ENCODE measurements at regions not wholly inside any gene's neighbourhood (a gene's known extent, or its start where the extent isn't known, plus 50 kb on each side); places are given as distances from the start of the nearest gene placed in this dataset.
"Not testable (repeated sequence)": the region's sequence is repeated elsewhere in the genome, so short reads cannot be mapped to it uniquely, and the experiment has no call there.

DNA sequence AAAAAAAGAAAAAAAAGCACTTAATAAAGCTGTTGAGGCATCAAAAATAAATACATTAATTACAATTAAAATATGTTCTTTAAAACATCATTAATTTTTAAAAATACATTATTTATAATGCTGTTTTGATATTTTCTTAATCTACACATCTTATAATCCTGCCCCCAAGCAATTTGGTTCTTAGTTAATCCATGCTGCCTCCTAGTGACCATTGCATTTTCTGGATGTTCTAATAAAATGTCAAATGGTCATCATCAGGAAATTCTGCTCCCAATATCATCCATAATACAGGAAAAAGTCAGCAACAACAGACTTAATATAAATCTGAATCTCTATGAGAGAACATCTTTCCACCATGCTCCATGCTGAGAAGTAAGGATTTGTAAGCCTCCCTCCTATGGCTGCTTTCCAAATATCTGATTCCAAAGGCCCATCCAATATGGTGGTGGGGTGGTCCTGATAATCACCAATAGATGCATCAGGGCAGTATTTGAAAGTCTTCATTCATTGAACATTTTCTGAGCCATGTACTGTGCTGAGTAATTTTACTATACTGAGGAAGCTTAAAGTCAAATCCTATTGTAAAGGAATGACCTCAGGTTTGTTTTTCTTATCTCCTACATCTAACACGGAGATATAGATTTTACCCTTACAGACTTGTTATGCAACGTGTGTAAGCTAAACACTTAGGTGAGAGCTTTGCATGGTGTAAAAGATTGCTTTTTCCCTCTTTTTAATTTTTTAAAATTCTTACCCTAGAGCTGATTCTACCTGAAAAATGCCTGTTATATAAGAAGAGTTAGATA is 124.7 kb upstream of the BMAL1 start:
- no peak for TF ChIP-seq SUZ12 (IDR thresholded peaks at IDR 0.05; ENCODE audit: extremely low read depth, insufficient read depth, insufficient read length)
- no peak for TF ChIP-seq ZNF274 (IDR thresholded peaks at IDR 0.05; ENCODE audit: low read depth, low read length)
- no peak for TF ChIP-seq YY1 (IDR thresholded peaks at IDR 0.05; ENCODE audit: insufficient read depth, insufficient read length)
- DNase-seq (ENCODE audit: low read depth, low spot score) = no peak

DNA sequence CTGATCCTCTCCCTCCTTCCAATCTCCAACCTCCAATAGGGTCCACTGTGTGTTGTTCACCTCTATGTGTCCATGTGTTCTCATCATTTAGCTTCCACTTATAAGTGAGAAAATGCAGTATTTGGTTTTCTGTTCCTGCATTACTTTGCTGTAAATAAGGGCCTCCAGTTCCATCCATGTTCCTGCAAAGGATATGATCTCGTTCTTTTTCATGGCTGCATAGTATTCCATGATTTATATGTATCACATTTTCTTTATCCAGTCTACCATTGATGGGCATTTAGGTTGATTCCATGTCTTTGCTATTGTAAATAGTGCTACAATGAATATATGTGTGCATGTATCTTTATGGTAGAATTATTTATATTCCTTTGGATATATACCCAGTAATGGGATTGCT is 123.2 kb upstream of the BMAL1 start:
- not testable (repeated sequence) for H3K36me3 ChIP-seq (ENCODE audit: insufficient read depth, insufficient read length, low read length); DNase-seq (ENCODE audit: low read depth, low spot score); H3K4me1 ChIP-seq (ENCODE audit: insufficient read depth, insufficient read length); H3K9ac ChIP-seq (ENCODE audit: insufficient read length, low read depth); H3K27me3 ChIP-seq (ENCODE audit: insufficient read depth, insufficient read length); H3K9me3 ChIP-seq (ENCODE audit: insufficient read depth, low read length); H3K4me3 ChIP-seq (ENCODE audit: insufficient read length, low read depth)

More for the DNA sequence above, 124.7 kb upstream of the BMAL1 start:
- Histone ChIP-seq H3K27me3 (ENCODE audit: insufficient read depth, insufficient read length) (no peaks in the 10 kb centered on the region), H3K4me3 (ENCODE audit: insufficient read length, low read depth) (no peak overlapping the region), H3K4me1 (ENCODE audit: insufficient read depth, insufficient read length) (no peaks in the 10 kb centered on the region), H3K36me3 (ENCODE audit: insufficient read depth, insufficient read length, low read length) (no peaks in the 10 kb centered on the region), H3K9ac (ENCODE audit: insufficient read length, low read depth) (no peak overlapping the region), H3K9me3 (ENCODE audit: insufficient read depth, low read length) (no peaks in the 10 kb centered on the region)

DNA sequence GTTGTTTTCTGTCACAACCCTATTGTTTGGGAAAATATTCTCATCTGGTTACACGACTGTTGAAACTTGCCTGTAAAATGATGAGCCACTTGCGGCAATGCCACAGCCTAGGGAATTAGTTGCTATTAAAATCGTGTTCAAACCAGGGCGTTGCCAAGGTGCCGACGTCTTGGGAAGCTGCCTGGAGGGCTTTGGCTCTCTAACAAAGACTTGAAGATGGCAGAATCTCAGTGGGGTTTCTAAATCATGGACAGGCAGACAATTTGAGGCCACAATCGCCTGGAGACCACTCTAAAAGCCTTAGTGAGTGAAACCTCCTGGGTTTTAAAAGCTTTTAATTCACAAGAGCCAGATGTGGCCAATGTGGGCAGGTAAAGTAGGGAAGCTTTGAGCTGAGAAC is 117.2 kb upstream of the BMAL1 start:
- TF ChIP-seq ZNF274 (IDR thresholded peaks at IDR 0.05; ENCODE audit: low read depth, low read length) (no peak), SUZ12 (IDR thresholded peaks at IDR 0.05; ENCODE audit: extremely low read depth, insufficient read depth, insufficient read length) (no peak), YY1 (IDR thresholded peaks at IDR 0.05; ENCODE audit: insufficient read depth, insufficient read length) (no peak)
- Histone ChIP-seq H3K27me3 (ENCODE audit: insufficient read depth, insufficient read length) (no peaks in the 10 kb centered on the region), H3K36me3 (ENCODE audit: insufficient read depth, insufficient read length, low read length) (no peaks in the 10 kb centered on the region), H3K4me1 (ENCODE audit: insufficient read depth, insufficient read length) (peaks cover 2% of the 10 kb centered on the region), H3K9me3 (ENCODE audit: insufficient read depth, low read length) (peaks cover 4% of the 10 kb centered on the region; the same call in 1 of the 2 replicates), H3K9ac (ENCODE audit: insufficient read length, low read depth) (no peak overlapping the region), H3K4me3 (ENCODE audit: insufficient read length, low read depth) (no peak overlapping the region)
- DNase-seq (ENCODE audit: low read depth, low spot score) = no peak

DNA sequence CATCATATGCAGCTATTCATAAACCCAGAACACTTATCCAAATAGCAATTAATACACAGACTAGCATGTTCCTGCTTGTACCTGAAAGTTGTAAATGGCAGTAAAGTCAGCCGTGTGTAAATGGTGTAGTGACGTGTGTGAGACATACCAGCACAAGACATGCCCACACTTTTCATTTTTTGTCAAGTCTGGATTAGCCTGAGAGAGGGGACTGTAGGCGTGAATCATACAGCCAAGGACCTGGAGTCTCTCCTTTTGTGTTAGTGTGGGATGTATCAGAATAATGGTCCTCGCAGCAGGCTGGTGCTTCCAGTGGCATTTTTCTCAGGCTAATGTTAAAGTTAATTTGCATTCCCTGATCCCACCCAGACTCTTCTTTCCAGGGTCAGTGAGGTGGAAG is 116.8 kb upstream of the BMAL1 start:
- Histone ChIP-seq H3K4me1 (ENCODE audit: insufficient read depth, insufficient read length) (peaks cover 2% of the 10 kb centered on the region), H3K27me3 (ENCODE audit: insufficient read depth, insufficient read length) (no peaks in the 10 kb centered on the region), H3K9ac (ENCODE audit: insufficient read length, low read depth) (no peak overlapping the region), H3K9me3 (ENCODE audit: insufficient read depth, low read length) (peaks cover 4% of the 10 kb centered on the region; the same call in 1 of the 2 replicates), H3K36me3 (ENCODE audit: insufficient read depth, insufficient read length, low read length) (no peaks in the 10 kb centered on the region), H3K4me3 (ENCODE audit: insufficient read length, low read depth) (no peak overlapping the region)
- DNase-seq (ENCODE audit: low read depth, low spot score) = no peak
- TF ChIP-seq ZNF274 (IDR thresholded peaks at IDR 0.05; ENCODE audit: low read depth, low read length) (no peak), YY1 (IDR thresholded peaks at IDR 0.05; ENCODE audit: insufficient read depth, insufficient read length) (no peak), SUZ12 (IDR thresholded peaks at IDR 0.05; ENCODE audit: extremely low read depth, insufficient read depth, insufficient read length) (no peak)

DNA sequence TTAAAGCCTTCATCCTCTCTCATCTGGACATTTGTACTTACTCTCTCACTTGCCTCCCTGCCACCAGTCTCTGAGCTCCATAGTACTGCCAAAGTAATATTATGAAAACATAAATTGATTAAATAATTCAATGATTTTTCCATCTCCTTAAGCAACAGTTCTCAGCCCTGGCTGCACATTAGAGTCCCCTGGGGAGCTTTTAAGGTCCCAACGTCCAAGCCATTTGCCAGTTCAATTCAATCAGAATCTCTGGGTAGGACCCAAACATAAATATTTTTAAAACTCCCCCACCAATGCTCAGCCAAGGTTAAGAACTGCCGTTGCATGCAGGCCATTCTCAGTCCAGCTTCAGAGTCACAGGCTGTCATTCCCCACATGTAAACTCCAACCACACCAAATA is 114.4 kb upstream of the BMAL1 start:
- no peak for DNase-seq (ENCODE audit: low read depth, low spot score)
- H3K9me3 ChIP-seq (ENCODE audit: insufficient read depth, low read length) = peaks cover 4% of the 10 kb centered on the region; the same call in 1 of the 2 replicates
- TF ChIP-seq YY1 (IDR thresholded peaks at IDR 0.05; ENCODE audit: insufficient read depth, insufficient read length) (no peak), ZNF274 (IDR thresholded peaks at IDR 0.05; ENCODE audit: low read depth, low read length) (no peak), SUZ12 (IDR thresholded peaks at IDR 0.05; ENCODE audit: extremely low read depth, insufficient read depth, insufficient read length) (no peak)

DNA sequence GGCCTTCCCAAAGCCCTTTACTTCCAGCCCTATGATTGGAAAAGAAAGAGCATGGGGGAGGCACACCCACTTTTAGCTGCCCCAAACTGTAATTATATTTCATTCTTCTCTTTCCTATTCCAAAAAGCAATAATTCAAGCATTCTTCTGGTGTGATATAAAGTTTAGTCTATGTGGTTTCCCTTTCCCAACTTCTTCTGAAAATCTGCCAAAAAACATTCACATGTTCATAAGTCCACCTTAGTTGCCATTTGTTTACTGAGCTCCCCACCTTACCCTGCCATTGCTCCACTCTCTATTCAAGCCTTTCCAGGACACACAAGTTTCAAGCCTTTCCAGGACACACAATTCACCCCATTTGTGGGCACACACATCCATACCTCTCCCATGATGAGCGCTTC is 111.6 kb upstream of the BMAL1 start:
- no peaks in the 10 kb centered on the region for H3K36me3 ChIP-seq (ENCODE audit: insufficient read depth, insufficient read length, low read length)
- no peak overlapping the region for H3K4me3 ChIP-seq (ENCODE audit: insufficient read length, low read depth)
- no peaks in the 10 kb centered on the region for H3K4me1 ChIP-seq (ENCODE audit: insufficient read depth, insufficient read length)
- TF ChIP-seq SUZ12 (IDR thresholded peaks at IDR 0.05; ENCODE audit: extremely low read depth, insufficient read depth, insufficient read length) = no peak
- no peak for TF ChIP-seq YY1 (IDR thresholded peaks at IDR 0.05; ENCODE audit: insufficient read depth, insufficient read length)
- TF ChIP-seq ZNF274 (IDR thresholded peaks at IDR 0.05; ENCODE audit: low read depth, low read length) = no peak
- H3K9ac ChIP-seq (ENCODE audit: insufficient read length, low read depth) = no peak overlapping the region
- no peaks in the 10 kb centered on the region for H3K27me3 ChIP-seq (ENCODE audit: insufficient read depth, insufficient read length)
- peaks cover 4% of the 10 kb centered on the region; the same call in 1 of the 2 replicates for H3K9me3 ChIP-seq (ENCODE audit: insufficient read depth, low read length)
- DNase-seq (ENCODE audit: low read depth, low spot score) = no peak

More for the DNA sequence above, 114.4 kb upstream of the BMAL1 start:
- Histone ChIP-seq H3K27me3 (ENCODE audit: insufficient read depth, insufficient read length) (no peaks in the 10 kb centered on the region), H3K4me1 (ENCODE audit: insufficient read depth, insufficient read length) (peaks cover 2% of the 10 kb centered on the region), H3K9ac (ENCODE audit: insufficient read length, low read depth) (no peak overlapping the region), H3K36me3 (ENCODE audit: insufficient read depth, insufficient read length, low read length) (no peaks in the 10 kb centered on the region), H3K4me3 (ENCODE audit: insufficient read length, low read depth) (no peak overlapping the region)

DNA sequence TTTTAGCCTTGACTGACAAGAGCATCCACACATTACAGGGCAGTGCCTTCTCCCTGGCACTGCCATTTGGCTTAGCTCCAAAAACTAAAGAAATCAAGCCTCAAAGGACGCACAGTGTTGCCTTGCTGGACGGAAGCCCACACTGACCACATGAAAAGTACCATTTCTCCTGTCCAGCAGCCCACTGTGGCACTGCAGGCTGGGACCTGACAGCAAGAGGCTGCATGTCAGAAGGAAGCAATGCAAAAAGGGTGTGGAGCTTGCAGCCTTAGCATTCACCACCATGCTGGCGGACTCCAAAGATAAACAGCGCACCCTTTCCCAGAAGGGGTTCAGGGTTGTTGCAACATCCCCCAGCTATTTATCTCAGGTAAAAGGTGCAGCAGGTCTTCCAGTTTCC is 109.3 kb upstream of the BMAL1 start:
- no peak overlapping the region for H3K9ac ChIP-seq (ENCODE audit: insufficient read length, low read depth)
- peaks cover 2% of the 10 kb centered on the region; the same call in 1 of the 2 replicates for H3K9me3 ChIP-seq (ENCODE audit: insufficient read depth, low read length)
- no peaks in the 10 kb centered on the region for H3K4me1 ChIP-seq (ENCODE audit: insufficient read depth, insufficient read length)
- no peaks in the 10 kb centered on the region for H3K36me3 ChIP-seq (ENCODE audit: insufficient read depth, insufficient read length, low read length)
- H3K4me3 ChIP-seq (ENCODE audit: insufficient read length, low read depth) = no peak overlapping the region
- TF ChIP-seq SUZ12 (IDR thresholded peaks at IDR 0.05; ENCODE audit: extremely low read depth, insufficient read depth, insufficient read length) (no peak), ZNF274 (IDR thresholded peaks at IDR 0.05; ENCODE audit: low read depth, low read length) (no peak), YY1 (IDR thresholded peaks at IDR 0.05; ENCODE audit: insufficient read depth, insufficient read length) (no peak)
- no peaks in the 10 kb centered on the region for H3K27me3 ChIP-seq (ENCODE audit: insufficient read depth, insufficient read length)
- DNase-seq (ENCODE audit: low read depth, low spot score) = no peak
